CD4-positive, CD25-positive, alpha-beta regulatory T cell (primary cell): ENCODE measurements at regions not wholly inside any gene's neighbourhood (a gene's known extent, or its start where the extent isn't known, plus 50 kb on each side); places are given as distances from the start of the nearest gene placed in this dataset.

Experiments used
- ATAC-seq, 2 donors: fragments of 150-1000 bp; cut with Tn5 transposase; one replicate each; pipeline ENCODE4 v1.10.0; 2021; ENCODE audit warnings: low read depth in 2 of 2, moderate number of reproducible peaks in 2 of 2, moderate library complexity in 1 of 2
- DNase-seq, 3 donors: peaks; one replicate each; pipeline versions ENCODE4 v3.0.0 to v3.0.0-alpha.2; 2012 to 2022; ENCODE audit warnings: mixed read lengths in 1 of 3
- H3K27ac ChIP-seq: one replicate; pipeline ENCODE4 v1.7.0; 2013; ENCODE audit warnings: mild to moderate bottlenecking, low read length; ENCODE audit not compliant: insufficient read depth, poor library complexity, severe bottlenecking
- H3K27me3 ChIP-seq: one replicate; pipeline ENCODE4 v1.7.0; 2013; ENCODE audit warnings: low read length; ENCODE audit not compliant: control insufficient read depth, insufficient read depth
- H3K36me3 ChIP-seq: one replicate; pipeline ENCODE4 v1.7.0; 2013; ENCODE audit warnings: mild to moderate bottlenecking, low read length, moderate library complexity; ENCODE audit not compliant: control insufficient read depth, insufficient read depth
- H3K4me1 ChIP-seq: 2 replicates; pipeline ENCODE4 v1.7.0; 2013; ENCODE audit warnings: mild to moderate bottlenecking, low read length; ENCODE audit not compliant: insufficient read depth, control insufficient read depth, poor library complexity, severe bottlenecking
- H3K4me3 ChIP-seq: one replicate; pipeline ENCODE4 v1.7.0; 2013; ENCODE audit warnings: low read depth, mild to moderate bottlenecking, low read length, moderate library complexity
- H3K9me3 ChIP-seq, 2 experiments: 1 replicate in 1 of 2; 2 replicates in 1 of 2; pipeline ENCODE4 v1.7.0; 2013; ENCODE audit warnings: low read length in 2 of 2, mild to moderate bottlenecking in 1 of 2, moderate library complexity in 1 of 2; ENCODE audit not compliant: control insufficient read depth in 2 of 2
- H3K27ac Mint-ChIP-seq, 3 donors: one replicate each; pipeline ENCODE4 v1.8.0; 2020 to 2022; ENCODE audit warnings: mild to moderate bottlenecking in 3 of 3, mixed read lengths in 3 of 3, moderate library complexity in 2 of 3
- H3K27me3 Mint-ChIP-seq: one replicate; pipeline ENCODE4 v1.8.0; 2022; ENCODE audit warnings: mild to moderate bottlenecking, mixed read lengths
- H3K36me3 Mint-ChIP-seq: one replicate; pipeline ENCODE4 v1.8.0; 2020; ENCODE audit warnings: mixed read lengths
- H3K4me1 Mint-ChIP-seq, 4 donors: one replicate each; pipeline ENCODE4 v1.8.0; 2020 to 2022; ENCODE audit warnings: mixed read lengths in 4 of 4, mild to moderate bottlenecking in 1 of 4
- H3K4me3 Mint-ChIP-seq, 4 donors: one replicate each; pipeline ENCODE4 v1.8.0; 2020 to 2022; ENCODE audit warnings: mild to moderate bottlenecking in 4 of 4, mixed read lengths in 4 of 4, moderate library complexity in 3 of 4
- H3K9me3 Mint-ChIP-seq, 7 donors: one replicate each; pipeline ENCODE4 v1.8.0; 2020 to 2022; ENCODE audit warnings: mixed read lengths in 7 of 7, mild to moderate bottlenecking in 3 of 7, moderate library complexity in 2 of 7

DNA sequence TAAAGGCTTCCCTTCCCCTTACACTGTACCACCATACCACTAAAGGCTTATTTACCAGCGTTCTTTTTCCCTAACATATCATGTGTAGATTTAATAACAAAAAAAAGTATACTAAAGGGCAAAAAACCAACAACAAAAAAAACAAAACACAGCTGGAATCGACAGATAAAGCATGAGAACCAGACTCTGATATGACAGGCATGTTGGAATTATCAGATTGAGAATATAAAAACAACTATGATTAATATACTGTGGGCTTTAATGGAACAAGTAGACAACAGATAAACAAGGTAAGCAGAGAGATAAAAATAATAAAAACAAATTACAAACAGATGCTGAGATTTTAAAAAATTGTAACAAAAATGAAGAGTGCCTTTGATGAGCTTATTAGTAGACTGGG, 754.1 kb upstream of the MDGA2 start:
- Mint-ChIP-seq H3K4me3 (no peak overlapping the region), H3K36me3 (no peaks in the 10 kb centered on the region), H3K27me3 (no peaks in the 10 kb centered on the region), H3K27ac (no peak overlapping the region), H3K9me3 (peaks cover 0 to 9% (median 0%) of the 10 kb centered on the region in 7 donors), H3K4me1 (no peaks in the 10 kb centered on the region)
- H3K36me3 ChIP-seq = no peaks in the 10 kb centered on the region
- no peaks in the 10 kb centered on the region for H3K4me1 ChIP-seq
- DNase-seq (no peak), ATAC-seq (no peak)
- no peak overlapping the region for H3K27ac ChIP-seq
- no peak overlapping the region for H3K4me3 ChIP-seq
- no peaks in the 10 kb centered on the region for H3K27me3 ChIP-seq
- H3K9me3 ChIP-seq = peaks cover 0 to 10% of the 10 kb centered on the region in 2 experiments

DNA sequence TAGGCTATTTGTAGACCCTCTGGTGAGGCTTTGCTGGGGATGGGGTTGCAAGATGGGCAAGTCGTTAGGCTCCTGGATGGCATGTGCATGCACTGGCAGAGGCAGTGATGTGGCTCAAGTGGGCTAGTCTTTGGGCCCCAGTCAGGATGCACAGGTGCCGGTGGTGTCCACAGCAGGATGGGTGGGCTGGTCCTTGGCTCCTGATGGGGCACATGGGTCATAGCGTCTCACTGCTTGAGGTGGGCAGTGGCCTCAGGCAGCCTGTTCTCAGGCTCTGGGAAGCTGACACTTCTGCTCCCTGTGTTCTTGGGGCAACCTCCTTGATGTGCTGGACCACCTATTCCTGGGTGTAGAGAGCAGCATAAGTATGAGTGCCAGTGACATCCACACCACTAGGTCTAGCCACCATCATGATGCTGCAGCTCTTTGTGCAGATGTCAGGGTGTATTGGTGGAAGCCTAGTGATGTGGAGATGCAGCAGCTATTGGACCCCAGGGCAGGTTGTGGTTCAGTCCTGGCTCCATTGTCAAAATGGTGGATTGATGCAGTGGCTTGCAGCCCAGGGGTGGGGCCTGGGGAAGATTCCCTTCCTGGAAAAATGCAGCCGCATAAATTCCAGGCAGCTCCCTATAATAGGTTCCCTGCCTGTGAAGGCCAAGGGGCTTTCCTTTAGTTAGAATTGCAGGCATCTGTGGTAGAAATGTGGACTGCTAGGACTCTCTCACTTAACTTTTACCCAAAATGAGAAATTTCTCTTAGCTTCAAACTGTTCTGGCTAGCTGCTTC, 742.5 kb upstream of the MDGA2 start:
- H3K27ac Mint-ChIP-seq = no peak overlapping the region
- no peak overlapping the region for H3K4me3 Mint-ChIP-seq
- H3K36me3 ChIP-seq = no peaks in the 10 kb centered on the region
- H3K27me3 ChIP-seq = no peaks in the 10 kb centered on the region
- H3K36me3 Mint-ChIP-seq = no peaks in the 10 kb centered on the region
- H3K4me1 Mint-ChIP-seq = no peaks in the 10 kb centered on the region
- H3K9me3 Mint-ChIP-seq = peaks cover 0 to 14% (median 8%) of the 10 kb centered on the region in 7 donors
- no peaks in the 10 kb centered on the region for H3K27me3 Mint-ChIP-seq
- DNase-seq (no peak), ATAC-seq (no peak)
- no peaks in the 10 kb centered on the region for H3K4me1 ChIP-seq
- H3K4me3 ChIP-seq = no peak overlapping the region
- H3K27ac ChIP-seq = no peak overlapping the region
- no peaks in the 10 kb centered on the region for H3K9me3 ChIP-seq

DNA sequence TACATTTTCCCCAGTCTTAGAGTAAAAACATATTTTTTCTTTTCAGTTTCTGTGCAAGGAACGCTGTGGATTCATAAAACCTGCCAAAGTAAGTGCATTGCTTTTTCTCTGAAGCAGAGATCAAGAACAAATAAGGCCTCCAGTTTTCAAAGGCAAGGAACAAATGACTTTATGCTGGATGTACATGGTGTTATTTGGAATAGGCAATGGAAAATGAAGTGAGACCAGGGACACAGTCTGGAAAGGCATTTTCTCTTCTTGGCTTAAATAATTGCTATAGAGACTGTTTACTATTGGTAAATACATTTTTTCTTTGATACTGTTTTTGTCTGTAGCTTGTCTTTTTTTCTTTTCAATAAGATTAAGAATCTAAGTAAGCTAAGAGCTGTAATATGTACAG, 725.9 kb upstream of the MDGA2 start:
- DNase-seq (no peak), ATAC-seq (no peak)
- Mint-ChIP-seq H3K27me3 (no peaks in the 10 kb centered on the region), H3K4me3 (no peak overlapping the region), H3K9me3 (peaks cover 0 to 10% (median 6%) of the 10 kb centered on the region in 7 donors), H3K36me3 (no peaks in the 10 kb centered on the region), H3K4me1 (peaks cover 0 to 5% (median 0%) of the 10 kb centered on the region in 4 donors), H3K27ac (no peak overlapping the region)
- Histone ChIP-seq H3K27me3 (no peaks in the 10 kb centered on the region), H3K4me1 (no peaks in the 10 kb centered on the region), H3K36me3 (no peaks in the 10 kb centered on the region), H3K9me3 (no peaks in the 10 kb centered on the region), H3K4me3 (no peak overlapping the region), H3K27ac (no peak overlapping the region)

DNA sequence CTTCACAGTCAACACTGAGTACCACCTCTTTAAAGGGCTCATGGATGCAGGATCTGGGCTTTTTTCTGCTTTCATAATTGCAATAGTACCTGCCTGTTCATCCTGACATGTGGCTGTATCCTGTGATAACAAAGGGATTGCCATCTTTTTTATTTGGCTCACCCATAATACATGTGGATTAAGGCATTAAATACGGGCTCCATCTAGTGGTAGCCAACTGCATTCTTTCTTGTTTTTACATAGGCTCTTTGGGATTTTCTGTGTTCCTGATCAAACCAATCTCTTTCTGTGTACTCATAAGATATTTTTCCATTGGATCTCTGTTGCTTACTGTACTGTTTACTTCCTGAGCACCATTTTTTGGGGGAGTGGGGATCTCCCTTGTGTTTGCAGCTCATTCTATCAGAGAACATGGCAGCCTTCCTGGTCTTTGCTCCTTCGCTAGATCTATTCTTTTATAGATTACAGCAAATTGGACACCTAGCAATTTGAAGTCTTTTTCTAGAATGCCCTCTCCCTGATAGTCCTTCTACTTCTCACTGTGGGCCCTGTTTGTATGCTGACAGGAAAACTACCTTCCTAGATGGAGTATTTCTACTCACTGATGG, 723.4 kb upstream of the MDGA2 start:
- ATAC-seq = no peak
- Histone ChIP-seq H3K27ac (no peak overlapping the region), H3K4me1 (no peaks in the 10 kb centered on the region), H3K9me3 (no peaks in the 10 kb centered on the region), H3K36me3 (no peaks in the 10 kb centered on the region), H3K27me3 (no peaks in the 10 kb centered on the region), H3K4me3 (no peak overlapping the region)
- peak in 1 of 3 donors; percentile 19 for DNase-seq
- H3K27ac Mint-ChIP-seq = no peak overlapping the region
- H3K27me3 Mint-ChIP-seq = no peaks in the 10 kb centered on the region
- no peaks in the 10 kb centered on the region for H3K36me3 Mint-ChIP-seq
- H3K4me1 Mint-ChIP-seq = peaks cover 0 to 5% (median 0%) of the 10 kb centered on the region in 4 donors
- H3K9me3 Mint-ChIP-seq = peaks cover 0 to 3% (median 0%) of the 10 kb centered on the region in 7 donors
- H3K4me3 Mint-ChIP-seq = no peak overlapping the region

DNA sequence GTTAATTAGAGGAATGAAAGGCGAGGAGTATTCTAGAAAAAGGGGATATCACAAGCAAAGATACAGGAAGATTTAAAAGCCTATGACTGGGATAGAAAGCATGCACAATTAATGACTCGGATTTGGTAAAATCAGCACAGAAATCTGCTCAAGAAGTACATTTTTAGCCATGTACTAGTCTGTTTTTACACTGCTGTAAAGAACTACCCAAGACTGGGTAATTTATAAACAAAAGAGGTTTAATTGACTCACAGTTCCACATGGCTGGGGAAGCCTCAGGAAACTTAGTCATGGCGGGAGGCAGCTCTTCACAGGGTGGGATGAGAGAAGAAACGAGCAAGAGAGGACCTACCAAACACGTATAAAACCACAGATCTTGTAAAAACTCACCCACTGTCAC, 716.3 kb upstream of the MDGA2 start:
- Mint-ChIP-seq H3K4me3 (no peak overlapping the region), H3K4me1 (no peaks in the 10 kb centered on the region), H3K9me3 (peaks cover 0 to 4% (median 0%) of the 10 kb centered on the region in 7 donors), H3K27ac (no peak overlapping the region), H3K27me3 (no peaks in the 10 kb centered on the region), H3K36me3 (no peaks in the 10 kb centered on the region)
- Histone ChIP-seq H3K27ac (no peak overlapping the region), H3K36me3 (no peaks in the 10 kb centered on the region), H3K27me3 (no peaks in the 10 kb centered on the region), H3K4me3 (no peak overlapping the region), H3K9me3 (peaks cover 0 to 2% of the 10 kb centered on the region in 2 experiments), H3K4me1 (no peaks in the 10 kb centered on the region)
- no peak for DNase-seq
- ATAC-seq = no peak

DNA sequence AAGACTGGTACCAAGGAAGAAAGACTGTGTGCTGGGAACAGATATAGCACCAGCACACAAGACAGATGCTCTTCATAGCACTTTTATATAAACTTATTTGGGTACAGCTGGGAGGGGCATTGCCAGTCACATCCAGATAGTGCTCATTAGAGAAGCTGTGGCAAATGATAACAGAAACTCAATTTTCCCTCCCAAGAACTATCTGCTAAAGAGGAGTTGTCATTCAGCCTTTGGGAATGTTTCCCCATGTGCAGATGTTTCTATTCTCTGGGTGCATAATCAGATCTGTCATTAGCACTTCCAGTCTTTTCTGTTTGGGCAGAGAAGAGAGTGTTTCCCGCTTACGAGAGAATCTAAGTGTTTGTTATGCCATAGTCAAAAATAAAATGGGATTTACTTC, 714.9 kb upstream of the MDGA2 start:
- H3K4me3 Mint-ChIP-seq = no peak overlapping the region
- peaks cover 0 to 2% of the 10 kb centered on the region in 2 experiments for H3K9me3 ChIP-seq
- no peaks in the 10 kb centered on the region for H3K36me3 Mint-ChIP-seq
- H3K27me3 ChIP-seq = no peaks in the 10 kb centered on the region
- H3K9me3 Mint-ChIP-seq = peaks cover 0 to 4% (median 0%) of the 10 kb centered on the region in 7 donors
- DNase-seq = no peak
- no peak overlapping the region for H3K4me3 ChIP-seq
- H3K4me1 ChIP-seq = no peaks in the 10 kb centered on the region
- H3K36me3 ChIP-seq = no peaks in the 10 kb centered on the region
- no peaks in the 10 kb centered on the region for H3K27me3 Mint-ChIP-seq
- ATAC-seq = no peak
- H3K27ac Mint-ChIP-seq = no peak overlapping the region
- H3K4me1 Mint-ChIP-seq = no peaks in the 10 kb centered on the region
- H3K27ac ChIP-seq = no peak overlapping the region

DNA sequence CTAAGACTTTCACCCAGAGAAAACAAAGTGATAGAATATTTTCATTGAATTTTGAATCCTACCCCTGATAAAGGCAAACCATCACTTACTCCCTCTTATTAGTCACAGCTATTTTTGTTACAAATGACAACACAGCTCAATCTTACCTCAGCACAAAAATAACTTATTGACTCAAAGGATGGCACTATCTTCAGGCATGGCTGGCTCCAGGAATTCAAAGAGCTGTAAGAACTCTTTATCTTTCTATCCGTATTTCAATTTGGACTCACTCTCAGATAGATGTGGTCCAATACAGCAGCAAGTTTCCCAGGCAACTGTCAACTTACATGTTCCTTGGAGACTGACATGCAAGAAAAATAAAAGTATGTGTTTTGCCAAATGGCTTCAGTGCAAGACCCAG, 709.4 kb upstream of the MDGA2 start:
- H3K27ac Mint-ChIP-seq = no peak overlapping the region
- no peaks in the 10 kb centered on the region for H3K27me3 Mint-ChIP-seq
- DNase-seq (no peak), ATAC-seq (no peak)
- Histone ChIP-seq H3K9me3 (peaks cover 0 to 2% of the 10 kb centered on the region in 2 experiments), H3K4me3 (no peak overlapping the region), H3K36me3 (no peaks in the 10 kb centered on the region), H3K4me1 (no peaks in the 10 kb centered on the region), H3K27ac (no peak overlapping the region), H3K27me3 (no peaks in the 10 kb centered on the region)
- H3K4me3 Mint-ChIP-seq = no peak overlapping the region
- H3K36me3 Mint-ChIP-seq = no peaks in the 10 kb centered on the region
- peaks cover 0 to 7% (median 2%) of the 10 kb centered on the region in 7 donors for H3K9me3 Mint-ChIP-seq
- no peaks in the 10 kb centered on the region for H3K4me1 Mint-ChIP-seq

DNA sequence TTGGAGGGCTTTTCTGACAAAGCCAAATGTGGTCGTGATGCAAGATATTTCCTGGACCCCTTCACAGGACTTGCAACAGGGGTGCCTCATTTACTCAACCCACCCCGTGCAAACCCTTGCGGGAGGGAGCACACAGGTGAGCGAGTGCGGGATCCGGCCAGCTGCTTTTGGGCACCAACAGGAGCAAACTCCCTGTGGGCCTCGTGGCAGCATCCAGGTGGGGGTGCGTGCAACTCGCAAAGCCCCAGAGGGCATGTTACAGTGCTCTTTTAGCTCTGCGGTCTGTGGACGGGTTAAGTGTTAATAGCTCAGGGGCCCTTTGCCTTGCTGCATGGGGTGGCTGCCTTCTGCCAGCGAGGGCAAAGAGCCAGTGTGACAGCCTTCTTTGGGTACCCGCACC, 707.6 kb upstream of the MDGA2 start:
- Histone ChIP-seq H3K36me3 (no peaks in the 10 kb centered on the region), H3K9me3 (peaks cover 0 to 2% of the 10 kb centered on the region in 2 experiments), H3K27ac (no peak overlapping the region), H3K27me3 (no peaks in the 10 kb centered on the region), H3K4me1 (no peaks in the 10 kb centered on the region), H3K4me3 (no peak overlapping the region)
- DNase-seq = no peak
- peaks cover 0 to 7% (median 4%) of the 10 kb centered on the region in 7 donors for H3K9me3 Mint-ChIP-seq
- no peak overlapping the region for H3K4me3 Mint-ChIP-seq
- no peak overlapping the region for H3K27ac Mint-ChIP-seq
- no peak for ATAC-seq
- H3K36me3 Mint-ChIP-seq = no peaks in the 10 kb centered on the region
- H3K27me3 Mint-ChIP-seq = no peaks in the 10 kb centered on the region
- H3K4me1 Mint-ChIP-seq = no peaks in the 10 kb centered on the region
